HepG2 (cell line): ENCODE measurements at regions not wholly inside any gene's neighbourhood (a gene's known extent, or its start where the extent isn't known, plus 50 kb on each side); places are given as distances from the start of the nearest gene placed in this dataset.
A peak's percentile ranks its signal among the peaks of the same experiment; 100 is the strongest.

Source experiments
- HNRNPLL ChIP-seq: fragments of 200-400 bp; formaldehyde crosslinking; IDR thresholded peaks from 2 replicates; pipeline ENCODE4 v1.6.1; 2017; ENCODE audit warnings: mild to moderate bottlenecking, low read depth, low read length; ENCODE audit not compliant: poor library complexity, severe bottlenecking
- KDM5A ChIP-seq: fragments of 200-600 bp; sonication (generic); IDR thresholded peaks from 2 replicates; pipeline ENCODE4 v1.7.0; 2018; ENCODE audit warnings: antibody characterized with exemption, mild to moderate bottlenecking, low read length, borderline replicate concordance
- KMT2A ChIP-seq: sonication (generic); formaldehyde crosslinking; IDR thresholded peaks from 2 replicates; pipeline ENCODE4 v1.4.0; 2020; ENCODE audit warnings: missing genetic modification reagents
- PLRG1 ChIP-seq: fragments of 450-650 bp; conservative IDR thresholded peaks from 2 replicates; pipeline ENCODE4 v1.6.1; 2016
- ZBTB10 ChIP-seq: sonication (generic); formaldehyde crosslinking; IDR thresholded peaks from 2 replicates; pipeline ENCODE4 v1.4.0; 2020; ENCODE audit warnings: missing genetic modification reagents, borderline replicate concordance
- ZNF646 ChIP-seq: sonication (generic); formaldehyde crosslinking; IDR thresholded peaks from 2 replicates; pipeline ENCODE4 v1.9.0; 2021; ENCODE audit warnings: mild to moderate bottlenecking, missing genetic modification reagents
- ZNF768 ChIP-seq: sonication (generic); formaldehyde crosslinking; IDR thresholded peaks from 2 replicates; pipeline ENCODE4 v1.4.0; 2020; ENCODE audit warnings: missing genetic modification reagents
- ZNF784 ChIP-seq: sonication (generic); formaldehyde crosslinking; IDR thresholded peaks from 2 replicates; pipeline ENCODE4 v1.5.1; 2020; ENCODE audit warnings: missing genetic modification reagents, mild to moderate bottlenecking, borderline replicate concordance
- ZNF816 ChIP-seq: sonication (generic); formaldehyde crosslinking; IDR thresholded peaks from 2 replicates; pipeline ENCODE4 v1.8.0; 2022; ENCODE audit warnings: missing genetic modification reagents, mild to moderate bottlenecking, borderline replicate concordance

DNA sequence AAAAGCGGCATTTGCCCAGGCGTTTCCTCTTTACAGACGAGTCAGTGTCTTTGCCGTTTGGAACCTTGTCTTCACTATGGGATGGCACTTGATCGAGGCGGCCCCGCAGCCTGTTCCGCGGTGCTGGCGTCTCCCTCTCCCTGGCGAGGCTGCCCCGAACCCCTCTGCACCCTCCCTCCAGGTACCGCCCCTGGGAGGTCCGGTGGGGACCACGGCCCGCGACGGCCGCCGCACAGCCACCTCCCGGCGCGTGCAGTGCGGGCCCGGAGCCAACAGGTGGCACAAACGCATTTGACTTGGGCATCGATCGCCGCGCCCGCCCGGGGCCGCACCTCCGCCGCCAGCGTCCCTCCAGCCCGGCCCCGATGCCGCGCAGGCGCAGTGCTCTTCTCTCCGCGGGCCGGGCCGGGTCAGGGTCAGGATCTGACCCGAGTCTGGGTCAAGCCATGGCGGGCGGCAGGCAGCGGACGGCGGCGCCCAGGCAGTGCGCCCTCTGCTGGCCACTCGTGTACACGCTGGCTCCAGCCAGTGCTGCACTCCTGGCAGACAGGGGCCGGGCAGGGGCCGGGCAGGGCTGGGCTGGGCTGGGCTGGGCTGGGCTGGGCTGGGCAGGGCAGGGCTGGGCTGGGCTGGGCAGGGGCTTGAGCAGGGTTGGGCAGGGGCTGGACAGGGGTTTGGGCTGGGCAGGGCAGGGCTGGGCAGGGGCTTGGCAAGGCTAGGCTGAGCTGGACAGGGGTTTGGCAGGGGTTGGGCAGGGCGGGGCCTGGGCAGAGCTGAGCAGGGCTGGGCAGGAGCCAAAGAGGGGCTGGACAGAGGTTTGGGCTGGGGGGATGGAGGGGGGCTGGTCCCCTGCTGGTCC, 155.8 kb upstream of the IRX4 start (continued):
- no peak for TF ChIP-seq ZNF816 (CRISPR knock-in tag)
- TF ChIP-seq PLRG1, result no peak
- TF ChIP-seq ZNF784, result no peak
- TF ChIP-seq KDM5A, result no peak
- no peak for TF ChIP-seq ZNF646 (CRISPR knock-in tag)
- TF ChIP-seq KMT2A (CRISPR knock-in tag), result no peak
- TF ChIP-seq HNRNPLL, result peak; percentile 58
- no peak for TF ChIP-seq ZNF768 (CRISPR knock-in tag)
- TF ChIP-seq ZBTB10 (CRISPR knock-in tag), result no peak
- TF ChIP-seq, all 625 proteins: peak for 47
